Lung (tissue), 11 donors: ENCODE measurements at regions not wholly inside any gene's neighbourhood (a gene's known extent, or its start where the extent isn't known, plus 50 kb on each side); places are given as distances from the start of the nearest gene placed in this dataset.

ENCODE experiments used
- ATAC-seq: fragments of 200-7000 bp; cut with Tn5 transposase; one replicate; pipeline ENCODE4 v1.9.1; 2020; ENCODE audit warnings: moderate number of reproducible peaks; ENCODE audit not compliant: insufficient read depth, low FRiP score
- DNase-seq, 3 donors: peaks; one replicate each; pipeline ENCODE4 v3.0.0-alpha.2; 2013 to 2017
- H3K27ac ChIP-seq, 2 donors: one replicate each; pipeline ENCODE4 v1.5.1; 2013; ENCODE audit warnings: mild to moderate bottlenecking in 2 of 2, moderate library complexity in 2 of 2, control low read depth in 1 of 2, inconsistent platforms in 1 of 2, low read depth in 1 of 2, low read length in 1 of 2
- H3K27me3 ChIP-seq, 3 donors: one replicate each; pipeline ENCODE4 v1.5.1; 2013; ENCODE audit warnings: low read length in 2 of 3; ENCODE audit not compliant: control insufficient read depth in 3 of 3, insufficient read depth in 3 of 3
- H3K36me3 ChIP-seq, 4 donors: one replicate each; pipeline ENCODE4 v1.5.1; 2013; ENCODE audit warnings: low read length in 4 of 4, mild to moderate bottlenecking in 1 of 4, moderate library complexity in 1 of 4; ENCODE audit not compliant: control insufficient read depth in 4 of 4, insufficient read depth in 4 of 4
- H3K4me1 ChIP-seq, 5 donors: one replicate each; pipeline ENCODE4 v1.5.1; 2013; ENCODE audit warnings: low read length in 5 of 5, mild to moderate bottlenecking in 2 of 5, moderate library complexity in 1 of 5; ENCODE audit not compliant: control insufficient read depth in 5 of 5, insufficient read depth in 5 of 5
- H3K4me3 ChIP-seq: one replicate; pipeline ENCODE4 v1.5.1; 2013; ENCODE audit warnings: mild to moderate bottlenecking, control low read depth, moderate library complexity
- H3K9ac ChIP-seq, 2 donors: one replicate each; pipeline ENCODE4 v1.5.1; 2013; ENCODE audit warnings: low read length in 2 of 2, control low read depth in 1 of 2; ENCODE audit not compliant: insufficient read depth in 1 of 2
- H3K9me3 ChIP-seq, 4 donors: one replicate each; pipeline ENCODE4 v1.5.1; 2013; ENCODE audit warnings: low read length in 3 of 4, mild to moderate bottlenecking in 1 of 4, moderate library complexity in 1 of 4; ENCODE audit not compliant: control insufficient read depth in 4 of 4, insufficient read depth in 3 of 4
- WGBS, 2 donors: extraction: QIAGEN DNeasy Blood & Tissue Kit; methylation state at CpG; one replicate each; pipeline ENCODE4 v1.1.7; 2013; 5-methylcytosine and 5-hydroxymethylcytosine counted together
- TF ChIP-seq, protein P1 (sequence below): IDR thresholded peaks from 2 replicates; pipeline ENCODE4 v1.5.1; 2012; ENCODE audit warnings: mild to moderate bottlenecking; ENCODE audit errors: control extremely low read depth, extremely low read depth
- donor health status: control.
- donor health status: control.
- donor health status: Bipolar disorder and iron deficiency.
- donor health status: healthy.
- donor health status: DM: yes; HTN: yes; CAD: no.

DNA sequence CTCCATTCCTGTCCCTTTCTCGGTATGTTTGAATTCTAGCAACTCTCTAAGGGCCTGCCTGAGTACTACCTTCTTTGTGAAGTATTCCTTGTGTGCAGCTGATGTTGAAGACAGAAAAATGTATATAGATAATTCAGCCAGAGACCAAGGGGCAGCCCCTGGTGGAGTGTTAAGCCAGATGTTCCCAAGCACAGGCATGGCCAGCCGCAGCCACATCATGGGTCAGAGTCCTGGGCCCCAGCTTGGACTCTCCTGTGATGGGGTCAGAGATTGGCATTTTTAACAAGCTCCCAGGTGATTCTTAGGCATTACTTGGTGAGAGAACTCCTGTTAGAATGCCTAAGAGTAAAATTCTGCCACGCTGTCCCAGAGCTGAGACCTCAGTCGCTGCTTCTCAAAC lies 100.8 kb downstream of the IRF8 start:
- ATAC-seq (no peak), DNase-seq (no peak)
- H3K4me1 ChIP-seq: peaks cover 0 to 10% (median 0%) of the 10 kb centered on the region in 5 donors
- TF ChIP-seq, protein P1, sequence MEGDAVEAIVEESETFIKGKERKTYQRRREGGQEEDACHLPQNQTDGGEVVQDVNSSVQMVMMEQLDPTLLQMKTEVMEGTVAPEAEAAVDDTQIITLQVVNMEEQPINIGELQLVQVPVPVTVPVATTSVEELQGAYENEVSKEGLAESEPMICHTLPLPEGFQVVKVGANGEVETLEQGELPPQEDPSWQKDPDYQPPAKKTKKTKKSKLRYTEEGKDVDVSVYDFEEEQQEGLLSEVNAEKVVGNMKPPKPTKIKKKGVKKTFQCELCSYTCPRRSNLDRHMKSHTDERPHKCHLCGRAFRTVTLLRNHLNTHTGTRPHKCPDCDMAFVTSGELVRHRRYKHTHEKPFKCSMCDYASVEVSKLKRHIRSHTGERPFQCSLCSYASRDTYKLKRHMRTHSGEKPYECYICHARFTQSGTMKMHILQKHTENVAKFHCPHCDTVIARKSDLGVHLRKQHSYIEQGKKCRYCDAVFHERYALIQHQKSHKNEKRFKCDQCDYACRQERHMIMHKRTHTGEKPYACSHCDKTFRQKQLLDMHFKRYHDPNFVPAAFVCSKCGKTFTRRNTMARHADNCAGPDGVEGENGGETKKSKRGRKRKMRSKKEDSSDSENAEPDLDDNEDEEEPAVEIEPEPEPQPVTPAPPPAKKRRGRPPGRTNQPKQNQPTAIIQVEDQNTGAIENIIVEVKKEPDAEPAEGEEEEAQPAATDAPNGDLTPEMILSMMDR: no peak
- no peak overlapping the region for H3K9ac ChIP-seq
- no peak overlapping the region for H3K4me3 ChIP-seq
- H3K27me3 ChIP-seq: no peaks in the 10 kb centered on the region
- H3K27ac ChIP-seq: no peak overlapping the region
- 95 to 99% methylated on average over 4 of the region's 4 CpGs for WGBS, 2 donors
- H3K9me3 ChIP-seq: no peaks in the 10 kb centered on the region
- no peaks in the 10 kb centered on the region for H3K36me3 ChIP-seq

- DNase-seq: peak; percentile 48 to 75 (median 61)
- Histone ChIP-seq H3K9ac (no peak overlapping the region), H3K27me3 (peaks cover 0 to 3% (median 0%) of the 10 kb centered on the region in 3 donors), H3K36me3 (no peaks in the 10 kb centered on the region), H3K27ac (no peak overlapping the region), H3K4me3 (no peak overlapping the region), H3K9me3 (no peaks in the 10 kb centered on the region), H3K4me1 (peaks cover 0 to 10% (median 0%) of the 10 kb centered on the region in 5 donors)
- TF ChIP-seq, protein P1: no peak
- WGBS, 2 donors: 80 to 90% methylated on average over 6 of the region's 6 CpGs
- ATAC-seq: no peak
These were observed 103.4 kb downstream of the IRF8 start for GRCh38 chr16:86002178-86002900.

DNA sequence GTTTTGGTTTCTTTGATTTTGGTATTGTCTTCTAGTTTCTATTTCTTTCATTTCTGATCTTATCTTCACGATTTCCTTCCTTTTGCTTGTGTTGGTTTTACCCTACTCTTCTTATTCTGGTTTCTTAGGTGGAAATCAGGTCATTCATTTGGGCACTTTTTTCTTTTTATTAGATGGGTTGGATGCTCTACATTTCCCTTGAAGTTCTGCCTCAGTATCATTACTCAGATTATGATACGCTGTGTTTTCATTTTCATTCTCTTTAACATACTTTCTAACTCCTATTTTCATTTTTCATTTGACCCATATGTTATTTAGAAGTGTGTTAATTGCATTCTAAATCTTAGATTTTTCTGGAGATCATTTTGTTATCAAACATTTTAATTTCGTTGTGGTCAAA lies 108.6 kb downstream of the IRF8 start:
- H3K4me3 ChIP-seq: no peak overlapping the region
- H3K27me3 ChIP-seq: peaks cover 0 to 3% (median 0%) of the 10 kb centered on the region in 3 donors
- H3K4me1 ChIP-seq: peaks cover 0 to 5% (median 0%) of the 10 kb centered on the region in 5 donors
- ATAC-seq (no peak), DNase-seq (no peak)
- H3K9me3 ChIP-seq: no peaks in the 10 kb centered on the region
- WGBS, 2 donors: 82 to 85% methylated on average over 3 of the region's 3 CpGs
- H3K9ac ChIP-seq: no peak overlapping the region
- H3K27ac ChIP-seq: no peak overlapping the region
- H3K36me3 ChIP-seq: no peaks in the 10 kb centered on the region
- TF ChIP-seq, protein P1: no peak
